Liver (tissue), 8 donors: ENCODE measurements at regions not wholly inside any gene's neighbourhood (a gene's known extent, or its start where the extent isn't known, plus 50 kb on each side); places are given as distances from the start of the nearest gene placed in this dataset.

Source experiments
- DNase-seq: peaks from one replicate; pipeline ENCODE4 v3.0.0-alpha.2; 2017; ENCODE audit warnings: low spot score
- H3K27ac ChIP-seq, 2 donors: one replicate each; pipeline ENCODE4 v1.7.0; 2013; ENCODE audit warnings: inconsistent platforms in 2 of 2, low read length in 2 of 2, control low read depth in 1 of 2, low read depth in 1 of 2, mild to moderate bottlenecking in 1 of 2
- H3K27me3 ChIP-seq, 4 donors: one replicate each; pipeline versions ENCODE4 v1.6.1 to v1.7.0; 2013; ENCODE audit warnings: low read length in 3 of 4, inconsistent platforms in 1 of 4, mild to moderate bottlenecking in 1 of 4, moderate library complexity in 1 of 4; ENCODE audit not compliant: control insufficient read depth in 4 of 4, insufficient read depth in 4 of 4
- H3K36me3 ChIP-seq, 4 donors: one replicate each; pipeline versions ENCODE4 v1.6.1 to v1.7.0; 2013; ENCODE audit warnings: low read length in 3 of 4, mild to moderate bottlenecking in 3 of 4, low read depth in 1 of 4, moderate library complexity in 1 of 4; ENCODE audit not compliant: control insufficient read depth in 4 of 4, insufficient read depth in 3 of 4
- H3K4me1 ChIP-seq, 4 donors: one replicate each; pipeline versions ENCODE4 v1.6.1 to v1.7.0; 2013; ENCODE audit warnings: low read length in 3 of 4, mild to moderate bottlenecking in 3 of 4, moderate library complexity in 1 of 4; ENCODE audit not compliant: control insufficient read depth in 4 of 4, insufficient read depth in 4 of 4
- H3K4me3 ChIP-seq, 3 donors: one replicate each; pipeline versions ENCODE4 v1.6.1 to v1.7.0; 2013; ENCODE audit warnings: low read length in 3 of 3, control low read depth in 1 of 3, low read depth in 1 of 3, mild to moderate bottlenecking in 1 of 3
- H3K9ac ChIP-seq, 2 donors: one replicate each; pipeline ENCODE4 v1.7.0; 2013; ENCODE audit warnings: low read length in 2 of 2, mild to moderate bottlenecking in 2 of 2, moderate library complexity in 2 of 2, control low read depth in 1 of 2, low read depth in 1 of 2
- H3K9me3 ChIP-seq, 4 donors: one replicate each; pipeline versions ENCODE4 v1.6.1 to v1.7.0; 2013; ENCODE audit warnings: low read length in 3 of 4; ENCODE audit not compliant: control insufficient read depth in 4 of 4
- ATF3 ChIP-seq: IDR thresholded peaks from 2 replicates; pipeline ENCODE4 v1.6.1; 2016; ENCODE audit warnings: antibody characterized with exemption
- CTCF ChIP-seq: fragments of 150-350 bp; IDR thresholded peaks from 2 replicates; pipeline ENCODE4 v1.5.1; 2017; ENCODE audit warnings: improper control_type of control experiment, low read depth, low read length; ENCODE audit not compliant: missing input control
- EGR1 ChIP-seq, 2 donors: IDR thresholded peaks; 2 replicates each; pipeline ENCODE4 v1.6.1; 2016 to 2018; ENCODE audit warnings: antibody characterized with exemption in 2 of 2, low read depth in 2 of 2
- FOXA1 ChIP-seq: IDR thresholded peaks from 2 replicates; pipeline ENCODE4 v1.6.1; 2016; ENCODE audit warnings: antibody characterized with exemption
- FOXA2 ChIP-seq: IDR thresholded peaks from 2 replicates; pipeline ENCODE4 v1.6.1; 2016; ENCODE audit warnings: antibody characterized with exemption
- GABPA ChIP-seq, 2 donors: IDR thresholded peaks in 1 of 2; conservative IDR thresholded peaks in 1 of 2; 2 replicates each; pipeline ENCODE4 v1.6.1; 2016; ENCODE audit warnings: antibody characterized with exemption in 2 of 2, mild to moderate bottlenecking in 1 of 2, moderate library complexity in 1 of 2
- HNF4A ChIP-seq, 2 donors: conservative IDR thresholded peaks; 2 replicates each; pipeline ENCODE4 v1.6.1; 2016; ENCODE audit warnings: antibody characterized with exemption in 2 of 2, mild to moderate bottlenecking in 2 of 2
- HNF4G ChIP-seq: IDR thresholded peaks from 2 replicates; pipeline ENCODE4 v1.6.1; 2016; ENCODE audit warnings: antibody characterized with exemption
- JUND ChIP-seq, 2 donors: IDR thresholded peaks; 2 replicates each; pipeline ENCODE4 v1.6.1; 2016; ENCODE audit warnings: antibody characterized with exemption in 2 of 2
- MAX ChIP-seq: IDR thresholded peaks from 2 replicates; pipeline ENCODE4 v1.6.1; 2016; ENCODE audit warnings: antibody characterized with exemption
- NR2F2 ChIP-seq: IDR thresholded peaks from 2 replicates; pipeline ENCODE4 v1.6.1; 2016; ENCODE audit warnings: antibody characterized with exemption
- RAD21 ChIP-seq, 2 donors: IDR thresholded peaks; 2 replicates each; pipeline ENCODE4 v1.6.1; 2016; ENCODE audit warnings: antibody characterized with exemption in 2 of 2, mild to moderate bottlenecking in 2 of 2
- REST ChIP-seq: IDR thresholded peaks from 2 replicates; pipeline ENCODE4 v1.6.1; 2016; ENCODE audit warnings: antibody characterized with exemption, mild to moderate bottlenecking
- RXRA ChIP-seq, 2 donors: IDR thresholded peaks; 2 replicates each; pipeline ENCODE4 v1.6.1; 2017 to 2018; ENCODE audit warnings: antibody characterized with exemption in 2 of 2, mild to moderate bottlenecking in 1 of 2
- SP1 ChIP-seq: IDR thresholded peaks from 2 replicates; pipeline ENCODE4 v1.6.1; 2018; ENCODE audit warnings: antibody characterized with exemption, mild to moderate bottlenecking
- TAF1 ChIP-seq: conservative IDR thresholded peaks from 2 replicates; pipeline ENCODE4 v1.6.1; 2016; ENCODE audit warnings: antibody characterized with exemption, mild to moderate bottlenecking
- YY1 ChIP-seq: IDR thresholded peaks from 2 replicates; pipeline ENCODE4 v1.6.1; 2016; ENCODE audit warnings: antibody characterized with exemption, mild to moderate bottlenecking
- ZBTB33 ChIP-seq: IDR thresholded peaks from 2 replicates; pipeline ENCODE4 v1.6.1; 2016; ENCODE audit warnings: antibody characterized with exemption
- whole genome bisulfite sequencing: extraction: QIAGEN DNeasy Blood & Tissue Kit; methylation state at CpG from one replicate; pipeline ENCODE4 v1.1.7; 2013; 5-methylcytosine and 5-hydroxymethylcytosine counted together
- donor health status: healthy.
- donor health status: healthy.
- donor health status: healthy.
- donor health status: healthy.
- donor health status: healthy.

- no peak for DNase-seq
- 93% methylated on average over 2 of the region's 2 CpGs for WGBS
- Histone ChIP-seq H3K36me3 (peaks cover 0 to 2% (median 0%) of the 10 kb centered on the region in 4 donors), H3K4me3 (no peak overlapping the region), H3K9ac (no peak overlapping the region), H3K27me3 (no peaks in the 10 kb centered on the region), H3K9me3 (peaks cover 0 to 10% (median 4%) of the 10 kb centered on the region in 4 donors), H3K4me1 (no peaks in the 10 kb centered on the region), H3K27ac (no peak overlapping the region)
- no peak for TF ChIP-seq ZBTB33
- TF ChIP-seq TAF1, result no peak
- no peak for TF ChIP-seq ATF3
- no peak for TF ChIP-seq FOXA2
Observed at GRCh38 chr4:123319639-123320038, 77.0 kb upstream of the SPRY1 start.

- 94% methylated on average over 2 of the region's 2 CpGs for whole genome bisulfite sequencing
- no peaks in the 10 kb centered on the region for H3K36me3 ChIP-seq
- H3K9me3 ChIP-seq, result peaks cover 0 to 10% (median 4%) of the 10 kb centered on the region in 4 donors
- no peak overlapping the region for H3K27ac ChIP-seq
- no peaks in the 10 kb centered on the region for H3K4me1 ChIP-seq
- H3K27me3 ChIP-seq, result no peaks in the 10 kb centered on the region
- TF ChIP-seq JUND (IDR thresholded peaks at IDR 0.05), result no peak
- TF ChIP-seq HNF4G, result no peak
- TF ChIP-seq NR2F2, result no peak
- no peak for TF ChIP-seq YY1
- no peak for TF ChIP-seq RAD21 (IDR thresholded peaks at IDR 0.05)
- no peak for TF ChIP-seq FOXA1
- TF ChIP-seq ATF3, result no peak
- no peak for TF ChIP-seq ZBTB33
- no peak for TF ChIP-seq REST
- no peak for TF ChIP-seq RXRA (IDR thresholded peaks at IDR 0.05)
- TF ChIP-seq MAX, result no peak
- TF ChIP-seq HNF4A (conservative IDR thresholded peaks at IDR 0.05), result no peak
- TF ChIP-seq GABPA (IDR thresholded peaks at IDR 0.05 in 1 of 2, conservative IDR thresholded peaks at IDR 0.05 in 1 of 2), result no peak
- no peak for TF ChIP-seq EGR1 (IDR thresholded peaks at IDR 0.05; ENCODE audit: low read depth in 2 of 2)
- TF ChIP-seq CTCF, result no peak
- no peak for TF ChIP-seq SP1
- no peak for TF ChIP-seq FOXA2
- no peak for TF ChIP-seq TAF1
- no peak for DNase-seq
- H3K9ac ChIP-seq, result no peak overlapping the region
- no peak overlapping the region for H3K4me3 ChIP-seq
Observed at GRCh38 chr4:123323998-123324397, 72.6 kb upstream of the SPRY1 start.
